HCT116 (cell line): ENCODE measurements at regions not wholly inside any gene's neighbourhood (a gene's known extent, or its start where the extent isn't known, plus 50 kb on each side); places are given as distances from the start of the nearest gene placed in this dataset.

ENCODE experiments used
- EZH2phosphoT487 ChIP-seq: fragments of 200-600 bp; IDR thresholded peaks from 2 replicates; pipeline ENCODE4 v1.6.1; 2018; ENCODE audit warnings: antibody characterized with exemption, borderline replicate concordance
- POLR2A ChIP-seq: IDR thresholded peaks from 2 replicates; pipeline ENCODE4 v1.7.0; 2011; ENCODE audit warnings: borderline replicate concordance; ENCODE audit not compliant: insufficient read depth, insufficient read length; ENCODE audit errors: extremely low read depth
- POLR2AphosphoS5 ChIP-seq: IDR thresholded peaks from 2 replicates; pipeline ENCODE4 v1.6.1; 2011; ENCODE audit warnings: mild to moderate bottlenecking, low read depth, low read length, moderate library complexity
- SP1 ChIP-seq: IDR thresholded peaks from 2 replicates; pipeline ENCODE4 v1.6.1; 2012; ENCODE audit warnings: low read depth
- SRF ChIP-seq: IDR thresholded peaks from 2 replicates; pipeline ENCODE4 v1.6.1; 2012; ENCODE audit warnings: low read depth
- YY1 ChIP-seq: IDR thresholded peaks from 2 replicates; pipeline ENCODE4 v1.6.1; 2011; ENCODE audit warnings: low read length, low read depth, moderate library complexity, mild to moderate bottlenecking; ENCODE audit not compliant: insufficient replicate concordance; ENCODE audit errors: extremely low read depth
- TF ChIP-seq, protein P1 (sequence below): IDR thresholded peaks from 2 replicates; pipeline ENCODE4 v1.6.1; 2012; ENCODE audit warnings: low read depth
- TF ChIP-seq, protein P2 (sequence below): IDR thresholded peaks from 2 replicates; pipeline ENCODE4 v1.6.1; 2011; ENCODE audit warnings: mild to moderate bottlenecking, low read length, moderate library complexity; ENCODE audit not compliant: insufficient replicate concordance; ENCODE audit errors: extremely low read depth
- TF ChIP-seq, protein P3 (sequence below), 3 experiments: fragments of 200-600 bp in 1 of 3; sonication (generic) in 1 of 3; IDR thresholded peaks in 2 of 3; conservative IDR thresholded peaks in 1 of 3; 2 replicates each; pipeline ENCODE4 v1.5.1; 2012 to 2017; ENCODE audit warnings: low read depth in 2 of 3, low read length in 2 of 3, antibody characterized with exemption in 1 of 3, borderline replicate concordance in 1 of 3, control low read depth in 1 of 3, mild to moderate bottlenecking in 1 of 3, mixed read lengths in 1 of 3, mixed run types in 1 of 3, moderate library complexity in 1 of 3; ENCODE audit not compliant: insufficient read depth in 1 of 3
- TF ChIP-seq, protein P4 (sequence below): IDR thresholded peaks from 2 replicates; pipeline ENCODE4 v1.6.1; 2012

DNA sequence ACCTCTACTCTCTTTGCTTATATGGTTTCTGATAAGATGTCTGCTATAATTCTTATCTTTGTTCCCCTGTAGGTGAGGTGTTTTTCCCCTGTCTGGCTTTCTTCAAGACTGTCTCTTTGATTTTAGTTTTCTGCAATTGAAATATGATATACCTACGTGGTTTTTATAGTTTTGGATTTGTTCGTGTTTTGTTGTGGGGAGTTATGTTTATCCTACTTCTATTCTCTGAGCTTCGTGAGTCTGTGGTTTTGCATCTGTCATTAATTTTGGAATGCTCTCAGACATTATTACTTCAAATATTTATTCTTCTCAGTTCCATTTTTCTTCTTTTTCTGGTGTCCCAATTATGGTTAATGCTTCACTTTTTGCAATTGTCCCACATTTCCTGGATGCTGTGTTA, 521.3 kb downstream of the KCTD16 start:
- no peak for TF ChIP-seq EZH2phosphoT487
- TF ChIP-seq YY1, result no peak
- no peak for TF ChIP-seq SP1
- TF ChIP-seq, protein P1, sequence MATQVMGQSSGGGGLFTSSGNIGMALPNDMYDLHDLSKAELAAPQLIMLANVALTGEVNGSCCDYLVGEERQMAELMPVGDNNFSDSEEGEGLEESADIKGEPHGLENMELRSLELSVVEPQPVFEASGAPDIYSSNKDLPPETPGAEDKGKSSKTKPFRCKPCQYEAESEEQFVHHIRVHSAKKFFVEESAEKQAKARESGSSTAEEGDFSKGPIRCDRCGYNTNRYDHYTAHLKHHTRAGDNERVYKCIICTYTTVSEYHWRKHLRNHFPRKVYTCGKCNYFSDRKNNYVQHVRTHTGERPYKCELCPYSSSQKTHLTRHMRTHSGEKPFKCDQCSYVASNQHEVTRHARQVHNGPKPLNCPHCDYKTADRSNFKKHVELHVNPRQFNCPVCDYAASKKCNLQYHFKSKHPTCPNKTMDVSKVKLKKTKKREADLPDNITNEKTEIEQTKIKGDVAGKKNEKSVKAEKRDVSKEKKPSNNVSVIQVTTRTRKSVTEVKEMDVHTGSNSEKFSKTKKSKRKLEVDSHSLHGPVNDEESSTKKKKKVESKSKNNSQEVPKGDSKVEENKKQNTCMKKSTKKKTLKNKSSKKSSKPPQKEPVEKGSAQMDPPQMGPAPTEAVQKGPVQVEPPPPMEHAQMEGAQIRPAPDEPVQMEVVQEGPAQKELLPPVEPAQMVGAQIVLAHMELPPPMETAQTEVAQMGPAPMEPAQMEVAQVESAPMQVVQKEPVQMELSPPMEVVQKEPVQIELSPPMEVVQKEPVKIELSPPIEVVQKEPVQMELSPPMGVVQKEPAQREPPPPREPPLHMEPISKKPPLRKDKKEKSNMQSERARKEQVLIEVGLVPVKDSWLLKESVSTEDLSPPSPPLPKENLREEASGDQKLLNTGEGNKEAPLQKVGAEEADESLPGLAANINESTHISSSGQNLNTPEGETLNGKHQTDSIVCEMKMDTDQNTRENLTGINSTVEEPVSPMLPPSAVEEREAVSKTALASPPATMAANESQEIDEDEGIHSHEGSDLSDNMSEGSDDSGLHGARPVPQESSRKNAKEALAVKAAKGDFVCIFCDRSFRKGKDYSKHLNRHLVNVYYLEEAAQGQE, result no peak
- TF ChIP-seq POLR2A, result no peak
- TF ChIP-seq, protein P2, sequence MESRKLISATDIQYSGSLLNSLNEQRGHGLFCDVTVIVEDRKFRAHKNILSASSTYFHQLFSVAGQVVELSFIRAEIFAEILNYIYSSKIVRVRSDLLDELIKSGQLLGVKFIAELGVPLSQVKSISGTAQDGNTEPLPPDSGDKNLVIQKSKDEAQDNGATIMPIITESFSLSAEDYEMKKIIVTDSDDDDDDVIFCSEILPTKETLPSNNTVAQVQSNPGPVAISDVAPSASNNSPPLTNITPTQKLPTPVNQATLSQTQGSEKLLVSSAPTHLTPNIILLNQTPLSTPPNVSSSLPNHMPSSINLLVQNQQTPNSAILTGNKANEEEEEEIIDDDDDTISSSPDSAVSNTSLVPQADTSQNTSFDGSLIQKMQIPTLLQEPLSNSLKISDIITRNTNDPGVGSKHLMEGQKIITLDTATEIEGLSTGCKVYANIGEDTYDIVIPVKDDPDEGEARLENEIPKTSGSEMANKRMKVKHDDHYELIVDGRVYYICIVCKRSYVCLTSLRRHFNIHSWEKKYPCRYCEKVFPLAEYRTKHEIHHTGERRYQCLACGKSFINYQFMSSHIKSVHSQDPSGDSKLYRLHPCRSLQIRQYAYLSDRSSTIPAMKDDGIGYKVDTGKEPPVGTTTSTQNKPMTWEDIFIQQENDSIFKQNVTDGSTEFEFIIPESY, result no peak
- TF ChIP-seq, protein P3, sequence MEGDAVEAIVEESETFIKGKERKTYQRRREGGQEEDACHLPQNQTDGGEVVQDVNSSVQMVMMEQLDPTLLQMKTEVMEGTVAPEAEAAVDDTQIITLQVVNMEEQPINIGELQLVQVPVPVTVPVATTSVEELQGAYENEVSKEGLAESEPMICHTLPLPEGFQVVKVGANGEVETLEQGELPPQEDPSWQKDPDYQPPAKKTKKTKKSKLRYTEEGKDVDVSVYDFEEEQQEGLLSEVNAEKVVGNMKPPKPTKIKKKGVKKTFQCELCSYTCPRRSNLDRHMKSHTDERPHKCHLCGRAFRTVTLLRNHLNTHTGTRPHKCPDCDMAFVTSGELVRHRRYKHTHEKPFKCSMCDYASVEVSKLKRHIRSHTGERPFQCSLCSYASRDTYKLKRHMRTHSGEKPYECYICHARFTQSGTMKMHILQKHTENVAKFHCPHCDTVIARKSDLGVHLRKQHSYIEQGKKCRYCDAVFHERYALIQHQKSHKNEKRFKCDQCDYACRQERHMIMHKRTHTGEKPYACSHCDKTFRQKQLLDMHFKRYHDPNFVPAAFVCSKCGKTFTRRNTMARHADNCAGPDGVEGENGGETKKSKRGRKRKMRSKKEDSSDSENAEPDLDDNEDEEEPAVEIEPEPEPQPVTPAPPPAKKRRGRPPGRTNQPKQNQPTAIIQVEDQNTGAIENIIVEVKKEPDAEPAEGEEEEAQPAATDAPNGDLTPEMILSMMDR (IDR thresholded peaks at IDR 0.05 in 2 of 3, conservative IDR thresholded peaks at IDR 0.05 in 1 of 3; ENCODE audit: borderline replicate concordance in 1 of 3, insufficient read depth in 1 of 3, low read depth in 2 of 3, low read length in 2 of 3), result no peak
- no peak for TF ChIP-seq POLR2AphosphoS5
- TF ChIP-seq, protein P4, sequence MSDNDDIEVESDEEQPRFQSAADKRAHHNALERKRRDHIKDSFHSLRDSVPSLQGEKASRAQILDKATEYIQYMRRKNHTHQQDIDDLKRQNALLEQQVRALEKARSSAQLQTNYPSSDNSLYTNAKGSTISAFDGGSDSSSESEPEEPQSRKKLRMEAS, result no peak
- no peak for TF ChIP-seq SRF
